Mammary epithelial cell (primary cell): ENCODE measurements at regions not wholly inside any gene's neighbourhood (a gene's known extent, or its start where the extent isn't known, plus 50 kb on each side); places are given as distances from the start of the nearest gene placed in this dataset.

Source experiments
- CTCF ChIP-seq, 2 donors: IDR thresholded peaks in 1 of 2; conservative IDR thresholded peaks in 1 of 2; 2 replicates each; pipeline ENCODE4 v1.5.1; 2011 to 2012; ENCODE audit warnings: inconsistent platforms in 2 of 2, low read length in 2 of 2, mild to moderate bottlenecking in 2 of 2, control low read depth in 1 of 2, low read depth in 1 of 2; ENCODE audit not compliant: insufficient read depth in 1 of 2; ENCODE audit errors: extremely low read depth in 1 of 2
- EZH2 ChIP-seq: IDR thresholded peaks from 2 replicates; pipeline ENCODE4 v1.6.1; 2012; ENCODE audit warnings: low read length, inconsistent platforms, borderline replicate concordance

GRCh38 chr2:143819190-143819735 lies 690.0 kb downstream of the ARHGAP15 start:
- no peak for TF ChIP-seq CTCF (conservative IDR thresholded peaks at IDR 0.05 in 1 of 2, IDR thresholded peaks at IDR 0.05 in 1 of 2; ENCODE audit: extremely low read depth in 1 of 2, insufficient read depth in 1 of 2, low read depth in 1 of 2, low read length in 2 of 2)
- no peak for TF ChIP-seq EZH2
